K562 (cell line): ENCODE measurements at regions not wholly inside any gene's neighbourhood (a gene's known extent, or its start where the extent isn't known, plus 50 kb on each side); places are given as distances from the start of the nearest gene placed in this dataset.

ENCODE experiments used
- ASH1L ChIP-seq: fragments of 450-650 bp; IDR thresholded peaks from 2 replicates; pipeline ENCODE4 v1.6.1; 2018; ENCODE audit warnings: borderline replicate concordance, mild to moderate bottlenecking, low read depth; ENCODE audit not compliant: partially characterized antibody
- DNMT1 ChIP-seq: fragments of 450-650 bp; IDR thresholded peaks from 2 replicates; pipeline ENCODE4 v1.6.1; 2016; ENCODE audit warnings: antibody characterized with exemption, mild to moderate bottlenecking
- GTF2E2 ChIP-seq: fragments of 200-800 bp; sonication (Bioruptor generic); IDR thresholded peaks from 2 replicates; pipeline ENCODE4 v1.6.1; 2016; ENCODE audit warnings: missing genetic modification characterization, missing compliant biosample characterization
- HDAC2 ChIP-seq: fragments of 450-650 bp; IDR thresholded peaks from 2 replicates; pipeline ENCODE4 v1.6.1; 2016; ENCODE audit warnings: mild to moderate bottlenecking
- HMG20B ChIP-seq: fragments of 250-450 bp; sonication (Bioruptor Pico); IDR thresholded peaks from 2 replicates; pipeline ENCODE4 v1.5.0; 2021; ENCODE audit warnings: mild to moderate bottlenecking
- ILF3 ChIP-seq: fragments of 450-650 bp; IDR thresholded peaks from 2 replicates; pipeline ENCODE4 v1.6.1; 2018; ENCODE audit warnings: antibody characterized with exemption, mild to moderate bottlenecking, moderate library complexity, borderline replicate concordance
- KLF16 ChIP-seq: IDR thresholded peaks from 2 replicates; pipeline ENCODE4 v1.6.1; 2016; ENCODE audit warnings: antibody characterized with exemption
- MXI1 ChIP-seq: IDR thresholded peaks from 2 replicates; pipeline ENCODE4 v1.6.1; 2011; ENCODE audit warnings: low read depth, mild to moderate bottlenecking, improper control_type of control experiment, low read length
- NCOR1 ChIP-seq: fragments of 450-650 bp; IDR thresholded peaks from 2 replicates; pipeline ENCODE4 v1.6.1; 2016; ENCODE audit warnings: mild to moderate bottlenecking, moderate library complexity
- NFATC3 ChIP-seq: fragments of 450-650 bp; IDR thresholded peaks from 2 replicates; pipeline ENCODE4 v1.6.1; 2017; ENCODE audit warnings: mild to moderate bottlenecking
- NR2C2 ChIP-seq, 2 experiments: fragments of 200-800 bp in 1 of 2; sonication (Bioruptor generic) in 1 of 2; sonication (generic) in 1 of 2; formaldehyde crosslinking in 1 of 2; IDR thresholded peaks; 2 replicates each; pipeline versions ENCODE4 v1.6.1 to v1.8.0; 2016 to 2022; ENCODE audit warnings: mild to moderate bottlenecking in 1 of 2, missing compliant biosample characterization in 1 of 2, missing genetic modification characterization in 1 of 2, missing genetic modification reagents in 1 of 2
- PCBP2 ChIP-seq: fragments of 200-400 bp; formaldehyde crosslinking; IDR thresholded peaks from 2 replicates; pipeline ENCODE4 v1.6.1; 2018; ENCODE audit warnings: low read length, low read depth, mild to moderate bottlenecking, moderate library complexity; ENCODE audit not compliant: poor library complexity, severe bottlenecking
- PRMT5 ChIP-seq: sonication (generic); formaldehyde crosslinking; IDR thresholded peaks from 2 replicates; pipeline ENCODE4 v1.5.0; 2020; ENCODE audit warnings: missing genetic modification reagents
- SOX6 ChIP-seq: fragments of 450-650 bp; IDR thresholded peaks from 2 replicates; pipeline ENCODE4 v1.6.1; 2014; ENCODE audit warnings: mild to moderate bottlenecking
- SREBF2 ChIP-seq: sonication (generic); formaldehyde crosslinking; IDR thresholded peaks from 2 replicates; pipeline ENCODE4 v1.4.0; 2020; ENCODE audit warnings: mild to moderate bottlenecking, missing genetic modification reagents
- STAT5A ChIP-seq: IDR thresholded peaks from 2 replicates; pipeline ENCODE4 v1.6.1; 2012; ENCODE audit warnings: low read length, inconsistent platforms, borderline replicate concordance
- TCF3 ChIP-seq: sonication (generic); formaldehyde crosslinking; IDR thresholded peaks from 2 replicates; pipeline ENCODE4 v1.4.0; 2020; ENCODE audit warnings: mild to moderate bottlenecking, missing genetic modification reagents
- ZNF133 ChIP-seq: fragments of 250-450 bp; sonication (Bioruptor Pico); IDR thresholded peaks from 2 replicates; pipeline ENCODE4 v1.4.0; 2020; ENCODE audit warnings: mild to moderate bottlenecking
- TF ChIP-seq, protein P1 (sequence below): fragments of 450-650 bp; IDR thresholded peaks from 2 replicates; pipeline ENCODE4 v1.6.1; 2016; ENCODE audit warnings: borderline replicate concordance
- TF ChIP-seq, protein P2 (sequence below): sonication (generic); formaldehyde crosslinking; IDR thresholded peaks from 2 replicates; pipeline ENCODE4 v1.8.0; 2022; ENCODE audit warnings: mild to moderate bottlenecking, missing genetic modification reagents
- TF ChIP-seq, protein P3 (sequence below): sonication (generic); formaldehyde crosslinking; IDR thresholded peaks from 2 replicates; pipeline ENCODE4 v1.8.0; 2023; ENCODE audit warnings: mild to moderate bottlenecking, missing genetic modification reagents
- TF ChIP-seq, protein P4 (sequence below): sonication (generic); formaldehyde crosslinking; IDR thresholded peaks from 2 replicates; pipeline ENCODE4 v1.8.0; 2022; ENCODE audit warnings: mild to moderate bottlenecking, missing genetic modification reagents

DNA sequence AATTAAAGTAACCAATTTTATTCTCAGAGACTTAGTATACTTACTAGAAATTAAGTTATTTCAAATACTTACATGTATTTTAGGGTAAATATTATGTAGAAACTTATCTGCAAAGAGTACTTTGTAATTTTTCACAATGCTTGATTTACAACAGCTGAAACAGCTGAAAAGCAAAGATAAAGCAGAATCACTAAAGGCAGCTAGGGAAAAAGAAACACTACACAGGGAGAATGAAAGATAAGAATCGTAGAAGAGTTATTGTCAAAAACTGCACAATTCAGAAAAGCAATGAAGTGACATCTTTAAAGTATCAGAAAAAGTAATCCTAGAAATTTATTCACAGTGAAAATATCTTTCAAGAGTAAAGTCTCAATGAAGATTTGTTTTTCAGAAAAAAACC lies 69.7 kb upstream of the ZNF804B start (continued):
- TF ChIP-seq, protein P1, sequence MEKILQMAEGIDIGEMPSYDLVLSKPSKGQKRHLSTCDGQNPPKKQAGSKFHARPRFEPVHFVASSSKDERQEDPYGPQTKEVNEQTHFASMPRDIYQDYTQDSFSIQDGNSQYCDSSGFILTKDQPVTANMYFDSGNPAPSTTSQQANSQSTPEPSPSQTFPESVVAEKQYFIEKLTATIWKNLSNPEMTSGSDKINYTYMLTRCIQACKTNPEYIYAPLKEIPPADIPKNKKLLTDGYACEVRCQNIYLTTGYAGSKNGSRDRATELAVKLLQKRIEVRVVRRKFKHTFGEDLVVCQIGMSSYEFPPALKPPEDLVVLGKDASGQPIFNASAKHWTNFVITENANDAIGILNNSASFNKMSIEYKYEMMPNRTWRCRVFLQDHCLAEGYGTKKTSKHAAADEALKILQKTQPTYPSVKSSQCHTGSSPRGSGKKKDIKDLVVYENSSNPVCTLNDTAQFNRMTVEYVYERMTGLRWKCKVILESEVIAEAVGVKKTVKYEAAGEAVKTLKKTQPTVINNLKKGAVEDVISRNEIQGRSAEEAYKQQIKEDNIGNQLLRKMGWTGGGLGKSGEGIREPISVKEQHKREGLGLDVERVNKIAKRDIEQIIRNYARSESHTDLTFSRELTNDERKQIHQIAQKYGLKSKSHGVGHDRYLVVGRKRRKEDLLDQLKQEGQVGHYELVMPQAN, result no peak
- TF ChIP-seq NR2C2 (CRISPR knock-in tag; IDR thresholded peaks at IDR 0.05) (no peak), NR2C2 (tag; IDR thresholded peaks at IDR 0.05) (no peak), SREBF2 (CRISPR knock-in tag) (no peak), KLF16 (peak; percentile 76), HDAC2 (peak; percentile 66; the same call in 1 of the 2 replicates), GTF2E2 (tag) (no peak), ZNF133 (CRISPR knock-in tag) (no peak), STAT5A (peak; percentile 91), ASH1L (no peak), SOX6 (peak; percentile 99), PCBP2 (no peak), MXI1 (no peak), DNMT1 (no peak), ILF3 (peak; percentile 76; the same call in 1 of the 2 replicates), PRMT5 (CRISPR knock-in tag) (no peak), HMG20B (CRISPR knock-in tag) (no peak), TCF3 (CRISPR knock-in tag) (peak; percentile 89), NFATC3 (peak; percentile 84; the same call in 1 of the 2 replicates), NCOR1 (peak; percentile 94)
- TF ChIP-seq, protein P2, sequence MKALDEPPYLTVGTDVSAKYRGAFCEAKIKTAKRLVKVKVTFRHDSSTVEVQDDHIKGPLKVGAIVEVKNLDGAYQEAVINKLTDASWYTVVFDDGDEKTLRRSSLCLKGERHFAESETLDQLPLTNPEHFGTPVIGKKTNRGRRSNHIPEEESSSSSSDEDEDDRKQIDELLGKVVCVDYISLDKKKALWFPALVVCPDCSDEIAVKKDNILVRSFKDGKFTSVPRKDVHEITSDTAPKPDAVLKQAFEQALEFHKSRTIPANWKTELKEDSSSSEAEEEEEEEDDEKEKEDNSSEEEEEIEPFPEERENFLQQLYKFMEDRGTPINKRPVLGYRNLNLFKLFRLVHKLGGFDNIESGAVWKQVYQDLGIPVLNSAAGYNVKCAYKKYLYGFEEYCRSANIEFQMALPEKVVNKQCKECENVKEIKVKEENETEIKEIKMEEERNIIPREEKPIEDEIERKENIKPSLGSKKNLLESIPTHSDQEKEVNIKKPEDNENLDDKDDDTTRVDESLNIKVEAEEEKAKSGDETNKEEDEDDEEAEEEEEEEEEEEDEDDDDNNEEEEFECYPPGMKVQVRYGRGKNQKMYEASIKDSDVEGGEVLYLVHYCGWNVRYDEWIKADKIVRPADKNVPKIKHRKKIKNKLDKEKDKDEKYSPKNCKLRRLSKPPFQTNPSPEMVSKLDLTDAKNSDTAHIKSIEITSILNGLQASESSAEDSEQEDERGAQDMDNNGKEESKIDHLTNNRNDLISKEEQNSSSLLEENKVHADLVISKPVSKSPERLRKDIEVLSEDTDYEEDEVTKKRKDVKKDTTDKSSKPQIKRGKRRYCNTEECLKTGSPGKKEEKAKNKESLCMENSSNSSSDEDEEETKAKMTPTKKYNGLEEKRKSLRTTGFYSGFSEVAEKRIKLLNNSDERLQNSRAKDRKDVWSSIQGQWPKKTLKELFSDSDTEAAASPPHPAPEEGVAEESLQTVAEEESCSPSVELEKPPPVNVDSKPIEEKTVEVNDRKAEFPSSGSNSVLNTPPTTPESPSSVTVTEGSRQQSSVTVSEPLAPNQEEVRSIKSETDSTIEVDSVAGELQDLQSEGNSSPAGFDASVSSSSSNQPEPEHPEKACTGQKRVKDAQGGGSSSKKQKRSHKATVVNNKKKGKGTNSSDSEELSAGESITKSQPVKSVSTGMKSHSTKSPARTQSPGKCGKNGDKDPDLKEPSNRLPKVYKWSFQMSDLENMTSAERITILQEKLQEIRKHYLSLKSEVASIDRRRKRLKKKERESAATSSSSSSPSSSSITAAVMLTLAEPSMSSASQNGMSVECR (CRISPR knock-in tag), result no peak
- TF ChIP-seq, protein P3, sequence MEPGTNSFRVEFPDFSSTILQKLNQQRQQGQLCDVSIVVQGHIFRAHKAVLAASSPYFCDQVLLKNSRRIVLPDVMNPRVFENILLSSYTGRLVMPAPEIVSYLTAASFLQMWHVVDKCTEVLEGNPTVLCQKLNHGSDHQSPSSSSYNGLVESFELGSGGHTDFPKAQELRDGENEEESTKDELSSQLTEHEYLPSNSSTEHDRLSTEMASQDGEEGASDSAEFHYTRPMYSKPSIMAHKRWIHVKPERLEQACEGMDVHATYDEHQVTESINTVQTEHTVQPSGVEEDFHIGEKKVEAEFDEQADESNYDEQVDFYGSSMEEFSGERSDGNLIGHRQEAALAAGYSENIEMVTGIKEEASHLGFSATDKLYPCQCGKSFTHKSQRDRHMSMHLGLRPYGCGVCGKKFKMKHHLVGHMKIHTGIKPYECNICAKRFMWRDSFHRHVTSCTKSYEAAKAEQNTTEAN (CRISPR knock-in tag), result no peak
- TF ChIP-seq, protein P4, sequence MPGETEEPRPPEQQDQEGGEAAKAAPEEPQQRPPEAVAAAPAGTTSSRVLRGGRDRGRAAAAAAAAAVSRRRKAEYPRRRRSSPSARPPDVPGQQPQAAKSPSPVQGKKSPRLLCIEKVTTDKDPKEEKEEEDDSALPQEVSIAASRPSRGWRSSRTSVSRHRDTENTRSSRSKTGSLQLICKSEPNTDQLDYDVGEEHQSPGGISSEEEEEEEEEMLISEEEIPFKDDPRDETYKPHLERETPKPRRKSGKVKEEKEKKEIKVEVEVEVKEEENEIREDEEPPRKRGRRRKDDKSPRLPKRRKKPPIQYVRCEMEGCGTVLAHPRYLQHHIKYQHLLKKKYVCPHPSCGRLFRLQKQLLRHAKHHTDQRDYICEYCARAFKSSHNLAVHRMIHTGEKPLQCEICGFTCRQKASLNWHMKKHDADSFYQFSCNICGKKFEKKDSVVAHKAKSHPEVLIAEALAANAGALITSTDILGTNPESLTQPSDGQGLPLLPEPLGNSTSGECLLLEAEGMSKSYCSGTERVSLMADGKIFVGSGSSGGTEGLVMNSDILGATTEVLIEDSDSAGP (CRISPR knock-in tag), result no peak
